Left lung (tissue), 4 donors: ENCODE measurements at regions not wholly inside any gene's neighbourhood (a gene's known extent, or its start where the extent isn't known, plus 50 kb on each side); places are given as distances from the start of the nearest gene placed in this dataset.

Source experiments
- ATAC-seq: fragments of 200-7000 bp; cut with Tn5 transposase; one replicate; pipeline ENCODE4 v1.9.1; 2020; ENCODE audit warnings: moderate library complexity
- DNase-seq, 4 donors: peaks; one replicate each; pipeline ENCODE4 v3.0.0-alpha.2; 2013 to 2020
- H3K27ac ChIP-seq, 2 donors: fragments of 200-600 bp; sonication (generic) in 1 of 2; one replicate each; pipeline versions ENCODE4 v1.5.0 to v1.8.0; 2020 to 2021
- H3K27me3 ChIP-seq, 2 donors: fragments of 200-600 bp; sonication (generic) in 1 of 2; one replicate each; pipeline versions ENCODE4 v1.5.0 to v1.8.0; 2020 to 2021
- H3K36me3 ChIP-seq, 2 donors: fragments of 200-600 bp; sonication (generic) in 1 of 2; one replicate each; pipeline versions ENCODE4 v1.5.0 to v1.8.0; 2020 to 2021
- H3K4me1 ChIP-seq, 2 donors: fragments of 200-600 bp; one replicate each; pipeline ENCODE4 v1.8.0; 2021
- H3K4me3 ChIP-seq, 2 donors: fragments of 200-600 bp; sonication (generic) in 1 of 2; one replicate each; pipeline versions ENCODE4 v1.5.0 to v1.8.0; 2020 to 2021; ENCODE audit warnings: mild to moderate bottlenecking in 1 of 2
- H3K9me3 ChIP-seq, 2 donors: fragments of 200-600 bp; sonication (generic) in 1 of 2; one replicate each; pipeline versions ENCODE4 v1.5.0 to v1.8.0; 2020 to 2021
- CTCF ChIP-seq, 2 donors: fragments of 200-600 bp; sonication (generic) in 1 of 2; IDR thresholded peaks; one replicate each; pipeline versions ENCODE4 v1.5.0 to v1.8.0; 2021; ENCODE audit warnings: antibody characterized with exemption in 2 of 2
- intact Hi-C, 2 donors: fragments of 100-400 bp; cut with DNase I; formaldehyde crosslinking; loops; one replicate each; pipeline versions ENCODE4 v1.11.2 to v1.14.2; 2022
- donor health status: DM: no; HTN: yes; CAD: no.
- donor health status: DM: no; HTN: no; CAD: no.

GRCh38 chr6:19327661-19328060 lies 509.5 kb upstream of the ID4 start:
- no peaks in the 10 kb centered on the region for H3K36me3 ChIP-seq
- H3K4me1 ChIP-seq, result no peaks in the 10 kb centered on the region
- DNase-seq (no peak), ATAC-seq (no peak)
- H3K9me3 ChIP-seq, result no peaks in the 10 kb centered on the region
- H3K27me3 ChIP-seq, result no peaks in the 10 kb centered on the region
- intact Hi-C loops, result no loop called here
- no peak overlapping the region for H3K4me3 ChIP-seq
- TF ChIP-seq CTCF (IDR thresholded peaks at IDR 0.05), result no peak
- H3K27ac ChIP-seq, result no peak overlapping the region

- no peaks in the 10 kb centered on the region for H3K36me3 ChIP-seq
- no peak overlapping the region for H3K27ac ChIP-seq
- DNase-seq, result no peak
- H3K4me1 ChIP-seq, result no peaks in the 10 kb centered on the region
- no peaks in the 10 kb centered on the region for H3K9me3 ChIP-seq
- H3K4me3 ChIP-seq, result no peak overlapping the region
- no peaks in the 10 kb centered on the region for H3K27me3 ChIP-seq
- ATAC-seq, result no peak
- intact Hi-C loops, result no loop called here
- no peak for TF ChIP-seq CTCF (IDR thresholded peaks at IDR 0.05)
Observed at GRCh38 chr6:19329078-19329477, 508.1 kb upstream of the ID4 start.

GRCh38 chr6:19331089-19331488 lies 506.1 kb upstream of the ID4 start:
- ATAC-seq (no peak), DNase-seq (no peak)
- no peak overlapping the region for H3K27ac ChIP-seq
- TF ChIP-seq CTCF (IDR thresholded peaks at IDR 0.05), result no peak
- no peaks in the 10 kb centered on the region for H3K9me3 ChIP-seq
- no peaks in the 10 kb centered on the region for H3K36me3 ChIP-seq
- intact Hi-C loops, result no loop called here
- no peak overlapping the region for H3K4me3 ChIP-seq
- no peaks in the 10 kb centered on the region for H3K27me3 ChIP-seq
- no peaks in the 10 kb centered on the region for H3K4me1 ChIP-seq

GRCh38 chr6:19332806-19333460 lies 504.2 kb upstream of the ID4 start:
- ATAC-seq, result no peak
- intact Hi-C loops, result no loop called here
- DNase-seq, result no peak
- H3K27me3 ChIP-seq, result no peaks in the 10 kb centered on the region
- H3K27ac ChIP-seq, result no peak overlapping the region
- H3K4me1 ChIP-seq, result no peaks in the 10 kb centered on the region
- H3K36me3 ChIP-seq, result no peaks in the 10 kb centered on the region
- TF ChIP-seq CTCF (IDR thresholded peaks at IDR 0.05), result no peak
- no peak overlapping the region for H3K4me3 ChIP-seq
- H3K9me3 ChIP-seq, result no peaks in the 10 kb centered on the region

- Histone ChIP-seq H3K27me3 (no peaks in the 10 kb centered on the region), H3K4me3 (no peak overlapping the region), H3K4me1 (no peaks in the 10 kb centered on the region), H3K27ac (no peak overlapping the region), H3K36me3 (no peaks in the 10 kb centered on the region), H3K9me3 (no peaks in the 10 kb centered on the region)
- no peak for TF ChIP-seq CTCF (IDR thresholded peaks at IDR 0.05)
- no peak for ATAC-seq
- intact Hi-C loops, result no loop called here
- DNase-seq, result no peak
Observed at GRCh38 chr6:19333936-19334335, 503.2 kb upstream of the ID4 start.
